K562 (cell line): ENCODE measurements at regions not wholly inside any gene's neighbourhood (a gene's known extent, or its start where the extent isn't known, plus 50 kb on each side); places are given as distances from the start of the nearest gene placed in this dataset.

ENCODE experiments used
- ATAC-seq: fragments of 200-7000 bp; cut with Tn5 transposase; 3 replicates; pipeline ENCODE4 v1.9.1; 2020; ENCODE audit warnings: moderate library complexity
- BruUV-seq: library from RNA; stranded (reverse); fragments of 400-500 nt; replicated peaks from 2 replicates; lab custom pipeline; 2021; lab: Mats Ljungman, UMichigan
- CTCF ChIA-PET: fragments of 300-600 bp; formaldehyde crosslinking; extraction: SDS; loops from one replicate; lab custom pipeline; 2021; ENCODE audit warnings: low intra/inter-chr PET ratio; lab: Yijun Ruan, JAX
- POLR2A ChIA-PET: fragments of 300-600, 350-650 bp; sonication (Branson Sonifier 250); formaldehyde crosslinking; extraction: SDS; loops from one replicate; lab custom pipeline; 2021; ENCODE audit warnings: antibody characterized with exemption, inconsistent platforms; lab: Yijun Ruan, JAX
- DNase-seq, 4 experiments: peaks; one replicate each; pipeline versions ENCODE4 v3.0.0 to v3.0.0-alpha.2; 2011 to 2018; ENCODE audit warnings: low spot score in 3 of 4, mixed read lengths in 3 of 4; ENCODE audit errors: extremely low read depth in 1 of 4
- FAIRE-seq: peaks from 2 replicates; lab custom pipeline; 2011; peaks lifted over from hg19 to GRCh38; lab: Jason Lieb, UNC
- H2AFZ ChIP-seq: 2 replicates; pipeline ENCODE4 v1.6.0; 2011; ENCODE audit warnings: low read depth, low read length, control low read depth, inconsistent platforms
- H3K27ac ChIP-seq: fragments of 200-600 bp; 3 replicates; pipeline ENCODE4 v1.8.0; 2011; ENCODE audit warnings: low read depth, mild to moderate bottlenecking, control low read depth, inconsistent platforms, low read length, moderate library complexity, mixed read lengths; ENCODE audit errors: extremely low read depth
- H3K27me3 ChIP-seq, 2 experiments: fragments of 300-600 bp in 1 of 2; 2 replicates in 1 of 2; 3 replicates in 1 of 2; pipeline versions ENCODE4 v1.6.0 to v1.8.0; 2011; ENCODE audit warnings: inconsistent platforms in 2 of 2, low read length in 2 of 2, mild to moderate bottlenecking in 1 of 2, mixed read lengths in 1 of 2, moderate library complexity in 1 of 2; ENCODE audit not compliant: control insufficient read depth in 2 of 2, insufficient read depth in 2 of 2
- H3K36me3 ChIP-seq: fragments of 300-600 bp; 3 replicates; pipeline ENCODE4 v1.8.0; 2011; ENCODE audit warnings: mild to moderate bottlenecking, low read length, inconsistent platforms; ENCODE audit not compliant: control insufficient read depth, insufficient read depth
- H3K4me1 ChIP-seq, 2 experiments: fragments of 200-600 bp in 1 of 2; replicated peaks in 1 of 2; 2 replicates in 1 of 2; 3 replicates in 1 of 2; pipeline versions ENCODE4 v1.5.1 to v1.8.0; 2011; ENCODE audit warnings: inconsistent platforms in 2 of 2, low read length in 2 of 2, mild to moderate bottlenecking in 1 of 2, mixed read lengths in 1 of 2, moderate library complexity in 1 of 2; ENCODE audit not compliant: control insufficient read depth in 2 of 2, insufficient read depth in 2 of 2
- H3K4me2 ChIP-seq: 2 replicates; pipeline ENCODE4 v1.6.1; 2011; ENCODE audit warnings: low read length, control low read depth, inconsistent platforms, mixed read lengths; ENCODE audit not compliant: insufficient read depth
- H3K4me3 ChIP-seq: fragments of 200-600 bp; sonication (generic), shearing (Covaris generic); 2 replicates; pipeline ENCODE4 v1.5.1; 2016; ENCODE audit warnings: control low read depth, inconsistent platforms
- H3K79me2 ChIP-seq: fragments of 200-600 bp; 3 replicates; pipeline ENCODE4 v1.8.0; 2011; ENCODE audit warnings: low read length, inconsistent platforms; ENCODE audit not compliant: control insufficient read depth, insufficient read depth
- H3K9ac ChIP-seq, 2 experiments: 2 replicates each; pipeline versions ENCODE4 v1.6.0 to v1.6.1; 2011; ENCODE audit warnings: low read depth in 2 of 2, low read length in 2 of 2, control low read depth in 1 of 2, inconsistent platforms in 1 of 2, mild to moderate bottlenecking in 1 of 2, mixed read lengths in 1 of 2; ENCODE audit not compliant: insufficient read depth in 1 of 2
- H3K9me1 ChIP-seq: one replicate; pipeline ENCODE4 v1.6.0; 2011; ENCODE audit warnings: inconsistent platforms, mild to moderate bottlenecking, low read length, moderate library complexity; ENCODE audit not compliant: control insufficient read depth, insufficient read depth
- H3K9me3 ChIP-seq: replicated peaks from 2 replicates; pipeline ENCODE4 v1.5.1; 2011; ENCODE audit warnings: low read depth, low read length, inconsistent platforms; ENCODE audit not compliant: control insufficient read depth, insufficient read depth
- H4K20me1 ChIP-seq: replicated peaks from 2 replicates; pipeline ENCODE4 v1.6.1; 2011; ENCODE audit warnings: low read length, inconsistent platforms, mixed read lengths; ENCODE audit not compliant: control insufficient read depth, insufficient read depth
- ASH1L ChIP-seq: fragments of 450-650 bp; IDR thresholded peaks from 2 replicates; pipeline ENCODE4 v1.6.1; 2018; ENCODE audit warnings: borderline replicate concordance, mild to moderate bottlenecking, low read depth; ENCODE audit not compliant: partially characterized antibody
- MYC ChIP-seq, 2 experiments: fragments of 250-450 bp in 1 of 2; sonication (Bioruptor Pico) in 1 of 2; IDR thresholded peaks; 2 replicates each; pipeline versions ENCODE4 v1.5.1 to v1.6.1; 2012 to 2021; ENCODE audit warnings: low read depth in 2 of 2, borderline replicate concordance in 1 of 2, improper control_type of control experiment in 1 of 2, low read length in 1 of 2, mild to moderate bottlenecking in 1 of 2, moderate library complexity in 1 of 2
- PHB2 ChIP-seq: fragments of 450-650 bp; IDR thresholded peaks from 2 replicates; pipeline ENCODE4 v1.6.1; 2017; ENCODE audit warnings: low read depth
- ZNF174 ChIP-seq: fragments of 250-450 bp; sonication (Bioruptor Pico); IDR thresholded peaks from 2 replicates; pipeline ENCODE4 v1.4.0; 2020; ENCODE audit warnings: mild to moderate bottlenecking
- ZNF384 ChIP-seq: IDR thresholded peaks from 2 replicates; pipeline ENCODE4 v1.6.1; 2012; ENCODE audit warnings: low read depth, low read length, improper control_type of control experiment
- ZZZ3 ChIP-seq: fragments of 450-650 bp; IDR thresholded peaks from 2 replicates; pipeline ENCODE4 v1.6.1; 2016; ENCODE audit warnings: antibody characterized with exemption, mild to moderate bottlenecking, moderate library complexity
- WGBS: fragments of 100-300 bp; shearing (Covaris generic); methylation state at CpG from one replicate; pipeline ENCODE4 v1.1.6; 2016; ENCODE audit warnings: low coverage, mixed read lengths; ENCODE audit not compliant: insufficient coverage; ENCODE audit errors: missing lambda C conversion rate; 5-methylcytosine and 5-hydroxymethylcytosine counted together
- in situ Hi-C: fragments of 300-500 bp; cut with MboI; formaldehyde crosslinking; loops from 4 replicates; pipeline ENCODE4 v1.15.0; 2018; ENCODE audit warnings: inconsistent platforms, mixed read lengths
- intact Hi-C: fragments of 100-400 bp; cut with micrococcal nuclease; formaldehyde crosslinking; loops from 2 replicates; pipeline ENCODE4 v1.14.2; 2022

GRCh38 chr4:32589853-32590252 lies 1869.7 kb downstream of the PCDH7 start (continued):
- TF ChIP-seq PHB2 (no peak), ZNF174 (no peak), MYC (IDR thresholded peaks at IDR 0.05; ENCODE audit: low read depth, low read length) (no peak), MYC (CRISPR knock-in tag; IDR thresholded peaks at IDR 0.05; ENCODE audit: borderline replicate concordance, low read depth) (no peak)
- TF ChIP-seq, all 486 proteins: peak for 0

DNA sequence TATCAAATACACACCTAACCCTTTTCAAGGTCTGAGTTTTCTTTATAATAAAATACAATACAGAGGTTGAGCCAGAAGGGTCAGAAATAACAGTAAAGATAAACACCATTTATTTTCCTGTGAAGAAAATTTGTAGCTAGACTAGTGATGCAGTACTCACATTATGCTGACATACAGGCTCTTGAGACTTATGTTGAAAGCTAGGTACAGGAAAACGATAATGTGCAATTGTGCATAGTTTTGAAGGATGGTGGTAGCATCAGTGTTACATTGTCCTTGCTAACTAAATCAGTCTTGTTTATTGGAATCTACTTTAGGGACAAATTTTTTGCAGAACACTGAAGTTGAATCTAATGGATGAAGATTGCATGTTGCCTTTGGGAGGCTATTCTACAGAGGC lies 1877.2 kb downstream of the PCDH7 start:
- DNase-seq (no peak), FAIRE-seq (no peak), ATAC-seq (no peak)
- no peak overlapping the region for H3K9ac ChIP-seq
- no peaks in the 10 kb centered on the region for H4K20me1 ChIP-seq
- H3K9me3 ChIP-seq: 0 out of 2 replicates have a peak, but pooled peaks cover 2% of the 10 kb centered on the region
- H3K79me2 ChIP-seq: no peaks in the 10 kb centered on the region
- no peaks in the 10 kb centered on the region for H3K36me3 ChIP-seq
- ChIA-PET CTCF (no interaction called here), POLR2A (no interaction called here)
- H2AFZ ChIP-seq: no peak overlapping the region
- no peak overlapping the region for H3K27ac ChIP-seq
- BruUV-seq: no TSS peak
- no peaks in the 10 kb centered on the region for H3K9me1 ChIP-seq
- no peak overlapping the region for H3K4me2 ChIP-seq
- no peaks in the 10 kb centered on the region for H3K27me3 ChIP-seq
- intact Hi-C loops (no loop called here), in situ Hi-C loops (no loop called here)
- no peak for TF ChIP-seq ASH1L
- no peak for TF ChIP-seq ZZZ3
- no peak for TF ChIP-seq ZNF384
- no peaks in the 10 kb centered on the region for H3K4me1 ChIP-seq
- WGBS: 0% methylated on average over 1 of the region's 1 CpG
- H3K4me3 ChIP-seq: no peak overlapping the region
